ENCODE measurements at regions not wholly inside any gene's neighbourhood (a gene's known extent, or its start where the extent isn't known, plus 50 kb on each side); places are given as distances from the start of the nearest gene placed in this dataset.

GRCh38 chr13:54660277-54660676 lies 1631.7 kb downstream of the OLFM4 start:
- TF ChIP-seq CTCF (IDR thresholded peaks at IDR 0.05) (no peak), POLR2A (IDR thresholded peaks at IDR 0.05) (no peak)

All from thyroid gland (tissue), 4 donors.